ENCODE measurements at regions not wholly inside any gene's neighbourhood (a gene's known extent, or its start where the extent isn't known, plus 50 kb on each side); places are given as distances from the start of the nearest gene placed in this dataset.

GRCh38 chr14:51458563-51458955 lies 193.2 kb upstream of the FRMD6 start:
- H3K27me3 ChIP-seq (ENCODE audit: control insufficient read depth, insufficient read depth, low read length), result no peaks in the 10 kb centered on the region
- no peaks in the 10 kb centered on the region for H4K20me1 ChIP-seq (ENCODE audit: control insufficient read depth, extremely low read depth, insufficient read depth, low read length)
- H3K9ac ChIP-seq (ENCODE audit: insufficient read depth, low read length), result no peak overlapping the region
- H3K9me3 ChIP-seq (ENCODE audit: control insufficient read depth, insufficient read depth, low read depth, low read length), result no peaks in the 10 kb centered on the region
- H3K27ac ChIP-seq (ENCODE audit: insufficient read depth, low read length), result peak overlapping the region; percentile 35
- DNase-seq (ENCODE audit: low read depth in 2 of 2), result peak; percentile 74 to 98
- H3K4me1 ChIP-seq (ENCODE audit: control insufficient read depth, extremely low read depth, insufficient read depth, low read length), result peaks cover 9% of the 10 kb centered on the region
- no peaks in the 10 kb centered on the region for H3K79me2 ChIP-seq (ENCODE audit: control insufficient read depth, insufficient read depth, low read length)
- TF ChIP-seq CTCF (conservative IDR thresholded peaks at IDR 0.05 in 1 of 2, IDR thresholded peaks at IDR 0.05 in 1 of 2; ENCODE audit: low read depth in 1 of 2, low read length in 2 of 2) (no peak), EZH2 (IDR thresholded peaks at IDR 0.05; ENCODE audit: low read length, missing control alignments) (no peak)
- H3K4me2 ChIP-seq (ENCODE audit: extremely low read depth, insufficient read depth, low read length), result peak overlapping the region; percentile 29
- H3K4me3 ChIP-seq (replicated peaks in 1 of 4; ENCODE audit: control extremely low read depth in 1 of 4, insufficient read depth in 1 of 4, low read depth in 3 of 4, low read length in 4 of 4), result no peak overlapping the region
- no peak overlapping the region for H2AFZ ChIP-seq (ENCODE audit: low read length)
- no peaks in the 10 kb centered on the region for H3K36me3 ChIP-seq (ENCODE audit: control insufficient read depth, insufficient read depth, low read length)

DNA sequence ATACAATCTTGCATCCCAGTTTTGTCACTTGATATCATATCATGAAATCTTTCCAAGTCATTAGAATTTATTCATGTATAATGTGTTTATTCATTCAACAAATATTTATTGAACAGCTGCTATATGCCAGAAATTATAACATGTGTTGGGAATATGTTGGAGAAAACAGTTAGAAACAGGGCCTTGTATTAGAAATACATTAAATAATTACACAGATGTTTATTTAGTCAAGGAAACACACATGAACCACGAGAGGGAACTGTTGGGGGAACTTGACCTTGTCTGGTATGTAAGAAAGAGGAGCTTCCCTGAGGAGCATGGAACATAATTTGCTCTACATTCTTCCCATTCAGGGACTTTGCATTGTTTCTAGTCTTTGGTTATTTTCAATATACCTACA lies 191.7 kb upstream of the FRMD6 start:
- Histone ChIP-seq H3K79me2 (ENCODE audit: control insufficient read depth, insufficient read depth, low read length) (no peaks in the 10 kb centered on the region), H3K9me3 (ENCODE audit: control insufficient read depth, insufficient read depth, low read depth, low read length) (no peaks in the 10 kb centered on the region), H3K9ac (ENCODE audit: insufficient read depth, low read length) (no peak overlapping the region), H2AFZ (ENCODE audit: low read length) (no peak overlapping the region), H4K20me1 (ENCODE audit: control insufficient read depth, extremely low read depth, insufficient read depth, low read length) (no peaks in the 10 kb centered on the region), H3K4me2 (ENCODE audit: extremely low read depth, insufficient read depth, low read length) (no peak overlapping the region), H3K27ac (ENCODE audit: insufficient read depth, low read length) (no peak overlapping the region), H3K27me3 (ENCODE audit: control insufficient read depth, insufficient read depth, low read length) (no peaks in the 10 kb centered on the region), H3K4me3 (replicated peaks in 1 of 4; ENCODE audit: control extremely low read depth in 1 of 4, insufficient read depth in 1 of 4, low read depth in 3 of 4, low read length in 4 of 4) (no peak overlapping the region), H3K4me1 (ENCODE audit: control insufficient read depth, extremely low read depth, insufficient read depth, low read length) (peaks cover 7% of the 10 kb centered on the region), H3K36me3 (ENCODE audit: control insufficient read depth, insufficient read depth, low read length) (no peaks in the 10 kb centered on the region)
- no peak for TF ChIP-seq EZH2 (IDR thresholded peaks at IDR 0.05; ENCODE audit: low read length, missing control alignments)
- TF ChIP-seq CTCF (conservative IDR thresholded peaks at IDR 0.05 in 1 of 2, IDR thresholded peaks at IDR 0.05 in 1 of 2; ENCODE audit: low read depth in 1 of 2, low read length in 2 of 2), result no peak
- DNase-seq (ENCODE audit: low read depth in 2 of 2), result peak in 1 of 2 donors; percentile 72

- Histone ChIP-seq H3K36me3 (ENCODE audit: control insufficient read depth, insufficient read depth, low read length) (no peaks in the 10 kb centered on the region), H3K4me1 (ENCODE audit: control insufficient read depth, extremely low read depth, insufficient read depth, low read length) (peaks cover 7% of the 10 kb centered on the region), H4K20me1 (ENCODE audit: control insufficient read depth, extremely low read depth, insufficient read depth, low read length) (no peaks in the 10 kb centered on the region), H3K9me3 (ENCODE audit: control insufficient read depth, insufficient read depth, low read depth, low read length) (no peaks in the 10 kb centered on the region), H3K4me2 (ENCODE audit: extremely low read depth, insufficient read depth, low read length) (no peak overlapping the region), H3K9ac (ENCODE audit: insufficient read depth, low read length) (no peak overlapping the region), H2AFZ (ENCODE audit: low read length) (no peak overlapping the region), H3K79me2 (ENCODE audit: control insufficient read depth, insufficient read depth, low read length) (no peaks in the 10 kb centered on the region), H3K27ac (ENCODE audit: insufficient read depth, low read length) (no peak overlapping the region), H3K27me3 (ENCODE audit: control insufficient read depth, insufficient read depth, low read length) (no peaks in the 10 kb centered on the region), H3K4me3 (replicated peaks in 1 of 4; ENCODE audit: control extremely low read depth in 1 of 4, insufficient read depth in 1 of 4, low read depth in 3 of 4, low read length in 4 of 4) (no peak overlapping the region)
- no peak for TF ChIP-seq EZH2 (IDR thresholded peaks at IDR 0.05; ENCODE audit: low read length, missing control alignments)
- no peak for TF ChIP-seq CTCF (conservative IDR thresholded peaks at IDR 0.05 in 1 of 2, IDR thresholded peaks at IDR 0.05 in 1 of 2; ENCODE audit: low read depth in 1 of 2, low read length in 2 of 2)
- no peak for DNase-seq (ENCODE audit: low read depth in 2 of 2)
Measured at GRCh38 chr14:51462182-51462581, 189.5 kb upstream of the FRMD6 start.

All from fibroblast of lung (primary cell).